HepG2 (cell line): ENCODE measurements at regions not wholly inside any gene's neighbourhood (a gene's known extent, or its start where the extent isn't known, plus 50 kb on each side); places are given as distances from the start of the nearest gene placed in this dataset.

ENCODE experiments used
- BHLHE40 ChIP-seq: IDR thresholded peaks from 2 replicates; pipeline ENCODE4 v1.6.1; 2011; ENCODE audit warnings: low read length, improper control_type of control experiment
- CHD2 ChIP-seq: IDR thresholded peaks from 2 replicates; pipeline ENCODE4 v1.6.1; 2011; ENCODE audit warnings: low read depth, low read length, improper control_type of control experiment
- EP300 ChIP-seq, 3 experiments: sonication (generic) in 1 of 3; formaldehyde crosslinking in 1 of 3; IDR thresholded peaks; 2 replicates each; pipeline versions ENCODE4 v1.5.1 to v1.6.1; 2011 to 2020; ENCODE audit warnings: low read depth in 2 of 3, low read length in 2 of 3, borderline replicate concordance in 1 of 3, improper control_type of control experiment in 1 of 3, mild to moderate bottlenecking in 1 of 3, missing genetic modification reagents in 1 of 3, moderate library complexity in 1 of 3
- FOXK2 ChIP-seq: fragments of 450-650 bp; IDR thresholded peaks from 2 replicates; pipeline ENCODE4 v1.6.1; 2016
- HCFC1 ChIP-seq: fragments of 150-350 bp; IDR thresholded peaks from 2 replicates; pipeline ENCODE4 v1.6.1; 2014; ENCODE audit warnings: low read depth, low read length
- MYC ChIP-seq: sonication (generic); formaldehyde crosslinking; IDR thresholded peaks from 2 replicates; pipeline ENCODE4 v1.9.0; 2021; ENCODE audit warnings: missing genetic modification reagents, borderline replicate concordance
- TAF1 ChIP-seq: sonication (generic); formaldehyde crosslinking; IDR thresholded peaks from 2 replicates; pipeline ENCODE4 v1.4.0; 2020; ENCODE audit warnings: missing genetic modification reagents
- ZMYM2 ChIP-seq: sonication (generic); formaldehyde crosslinking; IDR thresholded peaks from 2 replicates; pipeline ENCODE4 v1.8.0; 2022; ENCODE audit warnings: mild to moderate bottlenecking, missing genetic modification reagents
- TF ChIP-seq, protein P1 (sequence below): IDR thresholded peaks from 2 replicates; pipeline ENCODE4 v1.6.1; 2016; ENCODE audit warnings: missing biosample characterization, missing genetic modification reagents, low read depth
- TF ChIP-seq, protein P2 (sequence below), 2 experiments: IDR thresholded peaks; 2 replicates each; pipeline ENCODE4 v1.6.1; 2011 to 2012; ENCODE audit warnings: low read length in 2 of 2, borderline replicate concordance in 1 of 2, low read depth in 1 of 2, mild to moderate bottlenecking in 1 of 2, moderate library complexity in 1 of 2

DNA sequence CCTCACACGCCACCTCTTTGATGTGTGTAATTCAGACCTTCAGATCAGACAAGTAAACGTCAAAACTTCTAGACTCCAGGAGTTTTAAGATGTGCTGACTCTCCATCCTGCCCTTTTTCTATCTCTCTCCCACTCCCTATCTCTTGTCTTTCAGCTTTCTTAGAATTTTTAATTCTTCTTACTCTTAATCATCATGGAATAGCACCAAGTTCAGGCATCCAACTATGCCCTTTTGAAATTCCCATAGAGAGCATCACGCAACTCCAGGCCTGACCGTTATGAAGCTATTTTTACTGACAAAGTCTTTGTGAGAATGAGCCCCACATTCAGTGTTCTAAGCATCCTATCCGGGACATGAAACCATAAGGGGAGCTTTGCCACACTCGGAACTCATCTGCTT, 62.6 kb downstream of the CTAGE1 start:
- TF ChIP-seq, protein P1, sequence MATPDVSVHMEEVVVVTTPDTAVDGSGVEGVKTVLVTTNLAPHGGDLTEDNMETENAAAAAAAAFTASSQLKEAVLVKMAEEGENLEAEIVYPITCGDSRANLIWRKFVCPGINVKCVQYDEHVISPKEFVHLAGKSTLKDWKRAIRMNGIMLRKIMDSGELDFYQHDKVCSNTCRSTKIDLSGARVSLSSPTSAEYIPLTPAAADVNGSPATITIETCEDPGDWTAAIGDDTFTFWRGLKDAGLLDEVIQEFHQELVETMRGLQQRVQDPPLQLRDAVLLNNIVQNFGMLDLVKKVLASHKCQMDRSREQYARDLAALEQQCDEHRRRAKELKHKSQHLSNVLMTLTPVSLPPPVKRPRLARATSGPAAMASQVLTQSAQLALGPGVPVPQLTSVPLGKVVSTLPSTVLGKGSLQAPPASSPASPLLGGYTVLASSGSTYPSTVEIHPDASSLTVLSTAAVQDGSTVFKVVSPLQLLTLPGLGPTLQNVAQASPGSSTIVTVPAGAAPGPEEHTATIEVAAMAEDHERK (CRISPR knock-in tag) = no peak
- TF ChIP-seq BHLHE40 (no peak), HCFC1 (no peak), EP300 (IDR thresholded peaks at IDR 0.05; ENCODE audit: low read depth in 2 of 2, low read length in 2 of 2) (no peak), EP300 (CRISPR knock-in tag; IDR thresholded peaks at IDR 0.05; ENCODE audit: borderline replicate concordance) (no peak), CHD2 (no peak), ZMYM2 (CRISPR knock-in tag) (no peak), TAF1 (CRISPR knock-in tag) (no peak), FOXK2 (no peak), MYC (no peak)
- TF ChIP-seq, protein P2, sequence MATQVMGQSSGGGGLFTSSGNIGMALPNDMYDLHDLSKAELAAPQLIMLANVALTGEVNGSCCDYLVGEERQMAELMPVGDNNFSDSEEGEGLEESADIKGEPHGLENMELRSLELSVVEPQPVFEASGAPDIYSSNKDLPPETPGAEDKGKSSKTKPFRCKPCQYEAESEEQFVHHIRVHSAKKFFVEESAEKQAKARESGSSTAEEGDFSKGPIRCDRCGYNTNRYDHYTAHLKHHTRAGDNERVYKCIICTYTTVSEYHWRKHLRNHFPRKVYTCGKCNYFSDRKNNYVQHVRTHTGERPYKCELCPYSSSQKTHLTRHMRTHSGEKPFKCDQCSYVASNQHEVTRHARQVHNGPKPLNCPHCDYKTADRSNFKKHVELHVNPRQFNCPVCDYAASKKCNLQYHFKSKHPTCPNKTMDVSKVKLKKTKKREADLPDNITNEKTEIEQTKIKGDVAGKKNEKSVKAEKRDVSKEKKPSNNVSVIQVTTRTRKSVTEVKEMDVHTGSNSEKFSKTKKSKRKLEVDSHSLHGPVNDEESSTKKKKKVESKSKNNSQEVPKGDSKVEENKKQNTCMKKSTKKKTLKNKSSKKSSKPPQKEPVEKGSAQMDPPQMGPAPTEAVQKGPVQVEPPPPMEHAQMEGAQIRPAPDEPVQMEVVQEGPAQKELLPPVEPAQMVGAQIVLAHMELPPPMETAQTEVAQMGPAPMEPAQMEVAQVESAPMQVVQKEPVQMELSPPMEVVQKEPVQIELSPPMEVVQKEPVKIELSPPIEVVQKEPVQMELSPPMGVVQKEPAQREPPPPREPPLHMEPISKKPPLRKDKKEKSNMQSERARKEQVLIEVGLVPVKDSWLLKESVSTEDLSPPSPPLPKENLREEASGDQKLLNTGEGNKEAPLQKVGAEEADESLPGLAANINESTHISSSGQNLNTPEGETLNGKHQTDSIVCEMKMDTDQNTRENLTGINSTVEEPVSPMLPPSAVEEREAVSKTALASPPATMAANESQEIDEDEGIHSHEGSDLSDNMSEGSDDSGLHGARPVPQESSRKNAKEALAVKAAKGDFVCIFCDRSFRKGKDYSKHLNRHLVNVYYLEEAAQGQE (IDR thresholded peaks at IDR 0.05; ENCODE audit: borderline replicate concordance in 1 of 2, low read depth in 1 of 2, low read length in 2 of 2) = no peak
